G401 (cell line): ENCODE measurements at regions not wholly inside any gene's neighbourhood (a gene's known extent, or its start where the extent isn't known, plus 50 kb on each side); places are given as distances from the start of the nearest gene placed in this dataset.

ENCODE experiments used
- DNase-seq: peaks from one replicate; pipeline ENCODE4 v3.0.0-alpha.2; 2015; ENCODE audit warnings: low spot score
- in situ Hi-C: cut with HindIII; loops from 2 replicates; pipeline ENCODE4 v1.10.0; 2016; ENCODE audit warnings: low sequenced_read_pairs, mixed read lengths

DNA sequence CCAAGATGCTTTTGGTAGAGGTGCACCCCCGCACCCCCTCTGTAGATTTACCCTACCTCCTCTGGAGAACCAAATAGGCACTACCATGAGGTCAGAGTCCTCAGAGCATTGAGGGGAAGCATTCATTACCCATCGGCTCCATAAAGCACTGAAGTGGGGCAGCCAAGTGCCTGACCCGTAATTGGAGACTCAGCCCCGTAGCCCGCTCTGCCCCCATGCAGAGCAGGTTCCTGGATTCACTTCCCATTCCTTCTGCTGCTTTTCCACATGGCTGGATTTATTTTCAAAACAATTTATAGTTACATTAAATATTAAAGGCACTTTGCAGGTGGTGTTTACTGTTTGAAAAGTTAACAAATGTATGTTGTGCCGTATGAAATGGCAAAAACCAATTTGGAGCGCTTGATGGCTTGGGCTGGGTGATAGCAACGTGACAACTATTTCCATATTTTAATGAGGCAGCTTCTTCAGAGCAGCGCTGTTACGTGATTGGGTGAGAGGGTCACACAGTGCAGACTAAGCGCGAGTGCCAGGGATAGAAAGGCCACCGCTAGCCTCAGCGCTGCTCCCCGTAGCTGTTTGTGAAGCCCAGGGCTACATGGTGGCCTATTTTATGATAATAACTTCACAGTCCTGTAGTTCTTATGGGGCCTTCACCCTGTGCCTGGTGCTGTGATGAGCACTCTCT is 373.8 kb upstream of the PROK2 start:
- in situ Hi-C loops, result no loop called here
- no peak for DNase-seq

DNA sequence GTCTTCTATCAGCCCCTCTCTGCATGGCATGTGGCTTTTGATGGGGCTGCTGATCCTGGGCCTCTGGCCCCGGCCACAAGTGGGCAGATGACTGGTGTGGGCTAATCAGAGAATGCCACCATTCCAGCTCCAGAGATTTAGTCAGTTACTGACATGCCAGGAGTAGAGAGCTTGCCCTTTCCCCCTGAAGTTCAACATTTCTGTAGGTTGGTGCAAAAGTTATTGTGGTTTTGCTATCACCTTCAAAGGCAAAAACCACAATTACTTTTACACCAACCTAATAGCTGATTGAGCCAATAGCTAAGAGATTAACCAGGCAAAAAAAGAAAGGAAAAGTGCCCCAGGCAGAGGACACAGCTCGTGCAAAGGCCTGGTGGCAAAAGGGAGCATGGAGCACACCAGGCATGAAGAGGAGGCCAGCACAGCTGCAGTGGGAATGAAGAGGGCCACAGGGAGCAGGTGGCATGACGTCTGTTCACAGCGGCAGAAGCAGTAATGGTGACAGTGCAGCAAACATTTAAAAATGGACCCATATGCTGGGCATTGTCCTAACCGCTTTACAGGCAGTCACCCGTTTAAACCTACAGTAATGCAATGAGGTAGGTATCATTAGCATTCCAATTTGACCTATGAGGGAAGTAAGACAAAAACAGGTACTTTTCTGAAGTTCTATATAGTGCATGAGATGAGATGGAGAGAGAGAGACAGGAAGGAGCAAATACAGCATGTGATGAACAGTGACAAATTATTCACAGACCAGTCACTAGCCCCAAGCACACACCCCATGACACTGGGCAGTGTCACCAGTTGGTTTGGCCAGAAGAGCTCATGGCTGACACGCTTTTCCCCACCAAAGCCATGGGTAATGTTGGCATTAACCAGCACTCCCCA is 373.0 kb upstream of the PROK2 start:
- in situ Hi-C loops, result no loop called here
- no peak for DNase-seq

DNA sequence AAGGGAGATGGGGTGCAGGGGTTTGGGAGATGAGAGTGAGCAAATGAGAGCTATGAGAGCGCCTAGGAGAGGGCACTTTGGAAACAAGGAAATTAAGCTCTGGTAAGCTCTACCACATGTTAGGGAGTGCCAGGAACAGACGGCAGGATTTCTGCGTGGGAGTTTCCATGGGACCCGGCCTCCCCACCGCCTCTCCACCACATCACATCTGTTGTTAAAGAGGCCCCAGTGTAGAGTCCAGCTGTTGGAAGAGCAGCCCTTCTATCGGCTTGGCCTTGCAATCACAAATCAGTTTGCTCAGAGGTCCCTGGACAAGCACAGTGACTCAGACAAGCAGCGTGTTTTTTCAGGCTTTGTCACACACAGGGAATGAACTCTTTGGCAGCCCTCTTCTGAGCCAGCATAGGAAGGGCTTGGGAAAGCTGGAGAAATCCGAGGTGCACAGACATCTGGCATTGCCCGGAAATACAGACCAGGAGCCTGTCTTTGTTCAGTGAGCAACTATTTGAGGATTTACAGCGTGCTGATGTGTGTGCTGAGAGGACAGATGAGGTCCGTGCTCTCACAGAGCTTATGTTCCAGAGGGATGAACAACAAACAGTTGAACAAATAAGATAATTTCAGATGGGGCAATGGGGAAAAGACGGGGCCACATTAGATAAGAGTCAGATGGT is 370.6 kb upstream of the PROK2 start:
- in situ Hi-C loops, result no loop called here
- no peak for DNase-seq

DNA sequence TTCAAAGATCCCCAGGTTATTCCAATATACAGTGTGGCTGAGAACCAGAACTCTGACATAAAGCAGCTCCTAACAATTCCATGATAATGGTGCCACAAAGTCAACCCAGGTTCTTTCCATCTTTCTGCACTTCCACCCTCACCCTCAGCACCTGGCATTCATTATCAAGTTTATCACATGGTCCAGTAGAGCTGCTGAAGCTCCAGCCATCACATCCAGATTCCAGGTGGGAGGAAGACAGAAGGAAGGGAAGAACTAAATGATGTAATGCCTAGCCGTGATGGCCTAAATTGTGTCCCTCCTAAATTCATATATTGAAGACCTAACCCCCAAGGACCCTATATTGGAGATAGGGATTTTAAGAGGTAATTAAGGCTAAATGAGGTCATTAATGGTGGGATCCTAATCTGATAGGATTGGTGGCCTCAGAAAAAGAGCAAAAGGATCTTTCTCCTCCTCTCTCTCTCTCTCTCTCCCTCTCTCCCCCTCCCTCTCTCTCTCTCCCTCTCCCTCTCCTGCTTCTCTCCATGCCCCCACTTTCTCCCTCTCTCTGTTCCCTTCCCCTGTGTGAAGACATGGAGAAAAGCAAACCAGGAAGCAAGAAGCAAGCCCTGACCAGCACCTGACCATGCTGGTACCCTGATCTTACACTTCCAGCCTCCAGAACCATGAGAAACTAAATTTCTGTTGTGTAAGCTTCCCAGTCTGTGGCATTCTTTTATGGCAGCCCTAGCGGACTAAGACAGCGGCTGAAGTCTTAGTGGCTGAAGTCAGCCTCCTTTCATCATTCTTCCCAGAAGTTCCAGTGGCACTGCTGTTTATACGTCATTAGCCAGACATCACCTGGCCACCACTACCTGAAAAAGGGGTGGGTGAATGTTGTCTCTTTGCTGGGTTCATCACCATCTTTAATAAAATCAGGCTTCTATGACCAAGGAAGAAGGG is 369.7 kb upstream of the PROK2 start:
- in situ Hi-C loops, result no loop called here
- no peak for DNase-seq

DNA sequence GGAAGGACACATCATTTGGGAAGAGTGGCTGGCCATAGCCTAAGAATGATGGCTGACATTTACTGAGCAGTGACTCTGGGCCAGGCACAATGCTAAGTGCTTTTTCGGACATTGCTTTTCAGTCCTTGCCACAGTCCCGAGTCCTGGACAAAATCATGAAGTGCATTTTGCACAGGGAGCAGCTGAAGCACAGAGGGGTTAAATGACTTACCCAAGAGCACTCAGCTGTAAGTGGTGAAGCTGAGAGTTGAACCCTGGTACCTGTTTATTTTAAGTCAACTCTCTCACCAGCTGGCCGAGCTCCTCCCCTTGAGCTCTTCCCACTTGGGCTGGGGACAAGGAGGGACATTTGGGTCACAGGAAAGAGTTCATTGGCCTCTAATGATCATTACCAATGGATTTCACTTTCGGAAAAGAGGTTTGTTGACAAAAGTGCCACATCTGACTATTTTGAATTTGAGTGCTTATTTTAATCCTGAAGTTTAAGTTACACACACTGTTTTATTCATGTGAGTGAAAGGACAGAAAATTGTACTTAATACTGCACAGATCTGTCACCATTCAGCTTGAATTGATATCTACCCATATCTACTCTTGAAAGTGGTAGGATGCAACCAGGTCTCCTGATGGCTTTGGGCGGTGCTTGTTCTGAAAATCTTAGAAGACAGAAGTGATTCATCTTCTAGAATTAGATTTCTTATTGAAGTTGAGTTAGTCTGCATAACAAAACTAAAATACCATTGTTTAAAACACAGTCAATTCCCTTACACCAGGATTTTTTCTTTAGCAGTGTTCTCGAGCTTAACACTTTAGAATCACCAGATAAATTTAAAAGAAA is 368.7 kb upstream of the PROK2 start:
- in situ Hi-C loops, result no loop called here
- DNase-seq, result no peak

GRCh38 chr3:72152551-72153476 is 367.9 kb upstream of the PROK2 start:
- DNase-seq, result peak; percentile 80
- in situ Hi-C loops, result no loop called here

GRCh38 chr3:72151465-72152238 is 366.7 kb upstream of the PROK2 start:
- no peak for DNase-seq
- in situ Hi-C loops, result no loop called here

- in situ Hi-C loops, result no loop called here
- no peak for DNase-seq
Observed at GRCh38 chr3:72150634-72151412, 365.9 kb upstream of the PROK2 start.

- in situ Hi-C loops, result no loop called here
Observed at GRCh38 chr3:72149645-72150300, 364.8 kb upstream of the PROK2 start.

DNA sequence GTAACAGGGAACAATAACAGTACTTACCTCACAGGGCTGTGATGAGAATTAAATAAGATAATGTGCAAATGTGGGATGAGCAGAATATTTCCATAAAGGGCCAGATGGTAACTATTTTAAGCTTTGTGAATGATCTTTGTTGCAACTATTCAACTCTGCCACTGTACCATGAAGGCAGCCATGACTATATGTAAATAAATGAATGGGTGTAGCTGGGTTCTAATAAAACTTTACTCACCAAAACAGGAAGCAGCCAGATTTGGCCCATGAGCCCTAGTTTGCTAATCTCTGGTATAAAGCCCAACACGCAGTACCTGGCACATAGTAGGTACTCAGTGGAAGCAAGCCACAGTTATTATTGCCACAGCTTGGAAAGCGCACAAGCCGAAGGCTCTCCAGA is 362.7 kb upstream of the PROK2 start:
- no peak for DNase-seq
- in situ Hi-C loops, result no loop called here

More at GRCh38 chr3:72149645-72150300, 364.8 kb upstream of the PROK2 start:
- no peak for DNase-seq

GRCh38 chr3:72145506-72146380 is 360.8 kb upstream of the PROK2 start:
- no peak for DNase-seq
- in situ Hi-C loops, result no loop called here

DNA sequence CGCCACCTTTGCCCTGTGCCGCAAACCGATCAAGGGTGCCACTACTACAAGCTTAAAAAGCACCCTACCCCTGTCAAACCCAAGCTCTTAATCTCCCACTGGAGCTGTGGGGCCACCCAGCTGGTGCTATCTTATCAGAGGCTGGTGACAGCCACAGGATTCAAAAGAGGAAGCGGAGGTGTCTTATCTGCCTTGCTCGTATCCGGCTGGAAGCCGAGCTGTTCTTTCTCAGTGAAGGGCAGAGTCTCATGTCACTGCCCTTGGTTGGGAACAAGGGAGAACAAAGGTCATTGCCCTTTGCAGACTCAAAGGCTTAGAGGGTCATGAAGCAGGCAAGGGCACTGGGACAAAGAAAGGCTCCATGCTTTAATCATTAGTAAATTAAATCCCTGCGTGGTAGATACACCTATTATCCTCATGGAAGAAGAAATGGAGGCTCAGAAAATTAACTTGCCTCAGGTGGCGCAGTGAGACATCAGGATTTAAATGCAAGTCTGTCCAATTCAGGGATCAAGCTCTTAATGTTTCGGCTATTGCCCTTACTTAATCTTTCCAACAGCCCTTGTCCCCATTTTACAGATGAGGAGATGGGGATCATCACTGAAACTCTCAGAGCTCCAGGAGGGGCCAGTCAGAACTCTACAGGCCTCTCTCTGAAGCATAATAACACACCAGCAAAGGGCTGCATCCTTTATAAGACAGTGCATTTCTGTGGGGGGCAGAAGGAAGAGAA is 360.0 kb upstream of the PROK2 start:
- DNase-seq, result no peak
- in situ Hi-C loops, result no loop called here

DNA sequence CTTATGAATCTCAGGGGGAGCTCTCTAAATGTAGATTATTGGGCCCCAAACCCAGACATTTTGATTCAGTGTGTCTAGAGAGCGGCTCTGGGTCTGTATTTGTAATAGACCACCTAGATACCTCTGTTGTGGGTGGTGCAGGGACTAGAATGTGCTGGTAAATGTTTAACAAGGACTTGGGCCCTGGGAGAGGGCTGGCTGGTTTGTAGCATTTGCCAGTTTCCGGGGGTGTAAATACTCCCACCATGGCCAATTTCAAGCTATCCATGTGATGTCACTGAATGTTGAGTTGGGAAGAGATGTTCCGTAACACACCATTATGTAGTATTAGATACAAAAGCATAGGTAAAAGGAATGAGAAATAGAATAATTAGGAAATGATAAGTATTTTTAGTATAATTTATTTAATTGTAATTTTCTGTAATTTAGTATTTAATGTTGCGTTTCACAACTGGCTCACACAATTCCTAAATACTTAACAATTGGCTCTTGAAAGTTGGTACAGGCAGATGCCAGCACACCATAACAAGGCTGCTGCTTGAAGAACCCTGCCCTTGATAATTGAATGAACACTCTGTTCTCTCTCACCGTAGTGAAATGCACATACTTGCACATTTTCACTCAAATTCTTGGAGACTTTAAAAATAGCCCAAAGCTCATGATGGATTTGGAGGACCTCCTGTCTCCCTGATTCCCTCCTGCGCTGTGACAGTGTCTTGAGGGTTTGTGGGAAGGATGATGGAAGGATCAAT is 359.2 kb upstream of the PROK2 start:
- no peak for DNase-seq
- in situ Hi-C loops, result no loop called here
